HepG2 (cell line): ENCODE measurements at regions not wholly inside any gene's neighbourhood (a gene's known extent, or its start where the extent isn't known, plus 50 kb on each side); places are given as distances from the start of the nearest gene placed in this dataset.

Experiments used
- ATAC-seq: fragments of 200-7000 bp; cut with Tn5 transposase; 3 replicates; pipeline ENCODE4 v1.9.1; 2020; ENCODE audit warnings: mild to moderate bottlenecking, moderate library complexity
- BruUV-seq: library from RNA; stranded (reverse); fragments of 400-500 nt; replicated peaks from 2 replicates; lab custom pipeline; 2021; lab: Mats Ljungman, UMichigan
- CTCF ChIA-PET: fragments of 300-600 bp; formaldehyde crosslinking; extraction: SDS; loops from one replicate; lab custom pipeline; 2021; ENCODE audit warnings: low total read pairs, inconsistent platforms, low intra/inter-chr PET ratio; lab: Yijun Ruan, JAX
- POLR2A ChIA-PET: fragments of 350-600 bp; sonication (Branson Sonifier 250); formaldehyde crosslinking; loops from one replicate; lab custom pipeline; 2020; ENCODE audit warnings: antibody characterized with exemption, inconsistent platforms; lab: Yijun Ruan, JAX
- DNase-seq: peaks from one replicate; pipeline ENCODE4 v3.0.0-alpha.2; 2015; ENCODE audit warnings: low spot score
- FAIRE-seq: peaks from 3 replicates; lab custom pipeline; 2011; peaks lifted over from hg19 to GRCh38; lab: Jason Lieb, UNC
- H2AFZ ChIP-seq: one replicate; pipeline ENCODE4 v1.6.1; 2011; ENCODE audit warnings: low read length, inconsistent platforms
- H3K27ac ChIP-seq: fragments of 300-600 bp; 3 replicates; pipeline ENCODE4 v1.8.0; 2011; ENCODE audit warnings: mixed run types, mild to moderate bottlenecking, mixed read lengths, low read length, inconsistent platforms; ENCODE audit not compliant: insufficient read depth; ENCODE audit errors: extremely low read length
- H3K27me3 ChIP-seq, 2 experiments: fragments of 200-600 bp in 1 of 2; 2 replicates in 1 of 2; 3 replicates in 1 of 2; pipeline versions ENCODE4 v1.6.0 to v1.8.0; 2011; ENCODE audit warnings: low read length in 2 of 2, mild to moderate bottlenecking in 2 of 2, moderate library complexity in 2 of 2, inconsistent platforms in 1 of 2; ENCODE audit not compliant: insufficient read depth in 2 of 2, control insufficient read depth in 1 of 2
- H3K36me3 ChIP-seq, 2 experiments: fragments of 200-600 bp in 1 of 2; replicated peaks in 1 of 2; 2 replicates in 1 of 2; 3 replicates in 1 of 2; pipeline versions ENCODE4 v1.5.1 to v1.8.0; 2011; ENCODE audit warnings: low read length in 2 of 2, inconsistent platforms in 1 of 2; ENCODE audit not compliant: insufficient read depth in 2 of 2, control insufficient read depth in 1 of 2
- H3K4me1 ChIP-seq: 2 replicates; pipeline ENCODE4 v1.5.1; 2012; ENCODE audit warnings: low read length, inconsistent platforms; ENCODE audit not compliant: insufficient read depth
- H3K4me2 ChIP-seq: 2 replicates; pipeline ENCODE4 v1.6.0; 2011; ENCODE audit warnings: low read depth, low read length, inconsistent platforms
- H3K4me3 ChIP-seq, 3 experiments: fragments of 200-600 bp in 1 of 3; sonication (generic), shearing (Covaris generic) in 1 of 3; replicated peaks in 1 of 3; 2 replicates each; pipeline ENCODE4 v1.5.1; 2011 to 2016; ENCODE audit warnings: low read length in 3 of 3, inconsistent platforms in 2 of 3, low read depth in 2 of 3, mild to moderate bottlenecking in 2 of 3, control low read depth in 1 of 3, mixed read lengths in 1 of 3; ENCODE audit not compliant: insufficient read depth in 1 of 3
- H3K79me2 ChIP-seq: one replicate; pipeline ENCODE4 v1.6.1; 2011; ENCODE audit warnings: low read length, inconsistent platforms; ENCODE audit not compliant: insufficient read depth
- H3K9ac ChIP-seq: 2 replicates; pipeline ENCODE4 v1.6.0; 2011; ENCODE audit warnings: mild to moderate bottlenecking, low read depth, low read length, inconsistent platforms; ENCODE audit not compliant: insufficient read depth
- H3K9me3 ChIP-seq: 2 replicates; pipeline ENCODE4 v1.5.1; 2012; ENCODE audit warnings: mild to moderate bottlenecking, low read length
- H4K20me1 ChIP-seq: 2 replicates; pipeline ENCODE4 v1.6.0; 2011; ENCODE audit warnings: inconsistent platforms, mild to moderate bottlenecking, low read length, moderate library complexity; ENCODE audit not compliant: insufficient read depth
- DPF2 ChIP-seq: sonication (generic); formaldehyde crosslinking; IDR thresholded peaks from 2 replicates; pipeline ENCODE4 v1.4.0; 2020; ENCODE audit warnings: mild to moderate bottlenecking, low read depth, missing genetic modification reagents, borderline replicate concordance
- GLI4 ChIP-seq: sonication (generic); formaldehyde crosslinking; IDR thresholded peaks from 2 replicates; pipeline ENCODE4 v1.5.1; 2020; ENCODE audit warnings: missing genetic modification reagents, mild to moderate bottlenecking, moderate library complexity, borderline replicate concordance
- GPBP1L1 ChIP-seq: sonication (generic); formaldehyde crosslinking; IDR thresholded peaks from 2 replicates; pipeline ENCODE4 v1.5.0; 2020; ENCODE audit warnings: mild to moderate bottlenecking, missing genetic modification reagents
- MAFK ChIP-seq, 2 experiments: IDR thresholded peaks in 1 of 2; conservative IDR thresholded peaks in 1 of 2; 2 replicates each; pipeline ENCODE4 v1.6.1; 2011; ENCODE audit warnings: improper control_type of control experiment in 2 of 2, low read length in 2 of 2
- MLXIP ChIP-seq: sonication (generic); formaldehyde crosslinking; IDR thresholded peaks from 2 replicates; pipeline ENCODE4 v1.9.0; 2021; ENCODE audit warnings: missing genetic modification reagents, borderline replicate concordance
- PAWR ChIP-seq: sonication (generic); formaldehyde crosslinking; IDR thresholded peaks from 2 replicates; pipeline ENCODE4 v1.4.0; 2020; ENCODE audit warnings: missing genetic modification reagents, mild to moderate bottlenecking, borderline replicate concordance
- PBX3 ChIP-seq: sonication (generic); formaldehyde crosslinking; IDR thresholded peaks from 2 replicates; pipeline ENCODE4 v1.8.1; 2023; ENCODE audit warnings: missing genetic modification reagents, inconsistent platforms, borderline replicate concordance
- PLRG1 ChIP-seq: fragments of 450-650 bp; conservative IDR thresholded peaks from 2 replicates; pipeline ENCODE4 v1.6.1; 2016
- ZBTB40 ChIP-seq, 2 experiments: fragments of 450-650 bp in 1 of 2; sonication (generic) in 1 of 2; formaldehyde crosslinking in 1 of 2; IDR thresholded peaks; 2 replicates each; pipeline versions ENCODE4 v1.6.1 to v1.8.0; 2016 to 2022; ENCODE audit warnings: antibody characterized with exemption in 1 of 2, mild to moderate bottlenecking in 1 of 2, missing genetic modification reagents in 1 of 2
- WGBS: methylation state at CpG from one replicate; pipeline ENCODE4 v1.1.6; 2017; ENCODE audit warnings: low lambda C conversion rate; 5-methylcytosine and 5-hydroxymethylcytosine counted together
- in situ Hi-C: cut with HindIII; loops from 2 replicates; pipeline ENCODE4 v1.10.0; 2017; ENCODE audit warnings: low pct_unique_long_range_greater_than_20kb; ENCODE audit not compliant: extremely low pct_ligation_motif_present
- intact Hi-C: fragments of 100-400 bp; cut with micrococcal nuclease; formaldehyde crosslinking; loops from one replicate; pipeline ENCODE4 v1.10.0; 2022; ENCODE audit not compliant: unreplicated experiment

- in situ Hi-C loops: no loop called here
- no peak for TF ChIP-seq DPF2
- no peak for TF ChIP-seq MLXIP (CRISPR knock-in tag)
- no peak for TF ChIP-seq PLRG1
- no peak for TF ChIP-seq GPBP1L1
- no peak for TF ChIP-seq PBX3 (CRISPR knock-in tag)
- TF ChIP-seq ZBTB40 (IDR thresholded peaks at IDR 0.05): no peak
- TF ChIP-seq ZBTB40 (CRISPR knock-in tag; IDR thresholded peaks at IDR 0.05): no peak
- TF ChIP-seq GLI4 (CRISPR knock-in tag): no peak
- no peak for TF ChIP-seq MAFK (conservative IDR thresholded peaks at IDR 0.05 in 1 of 2, IDR thresholded peaks at IDR 0.05 in 1 of 2; ENCODE audit: low read length in 2 of 2)
- no peak for TF ChIP-seq PAWR (CRISPR knock-in tag)
These were observed 127.5 kb upstream of the AFF2 start for GRCh38 chrX:148372925-148373324.

More at GRCh38 chrX:148372925-148373324, 127.5 kb upstream of the AFF2 start:
- intact Hi-C loops: no loop called here
- Histone ChIP-seq H3K4me3 (no peak overlapping the region), H3K79me2 (no peaks in the 10 kb centered on the region), H3K27me3 (no peaks in the 10 kb centered on the region), H2AFZ (no peak overlapping the region), H3K9me3 (peaks cover 6% of the 10 kb centered on the region; the same call in 1 of the 2 replicates), H3K9ac (no peak overlapping the region), H3K4me2 (no peak overlapping the region), H4K20me1 (no peaks in the 10 kb centered on the region), H3K36me3 (no peaks in the 10 kb centered on the region), H3K27ac (no peak overlapping the region), H3K4me1 (no peaks in the 10 kb centered on the region)
- BruUV-seq: no TSS peak
- ChIA-PET CTCF (no interaction called here), POLR2A (no interaction called here)
- no peak for DNase-seq
- no peak for FAIRE-seq
- 0% methylated on average over 1 of the region's 4 CpGs for WGBS
- ATAC-seq: no peak
